Kasumi-1 (cell line): ENCODE measurements at regions not wholly inside any gene's neighbourhood (a gene's known extent, or its start where the extent isn't known, plus 50 kb on each side); places are given as distances from the start of the nearest gene placed in this dataset.
"Not testable (repeated sequence)": the region's sequence is repeated elsewhere in the genome, so short reads cannot be mapped to it uniquely, and the experiment has no call there.

Source experiments
- DNase-seq, 2 experiments: peaks; one replicate each; lab custom pipeline; 2025; lab: John Stamatoyannopoulos, UW

GRCh38 chr11:69219991-69220390 is 64.3 kb downstream of the SMIM38 start:
- DNase-seq: no peak

- no peak for DNase-seq
Observed at GRCh38 chr11:69220561-69221051, 64.9 kb downstream of the SMIM38 start.

GRCh38 chr11:69221086-69221485 is 65.4 kb downstream of the SMIM38 start:
- no peak for DNase-seq

- not testable (repeated sequence) for DNase-seq
Observed at GRCh38 chr11:69221636-69222035, 65.9 kb downstream of the SMIM38 start.

- DNase-seq: no peak
Observed at GRCh38 chr11:69227271-69227670, 66.7 kb upstream of the MYEOV start.

- DNase-seq: no peak
Observed at GRCh38 chr11:69229511-69229910, 64.4 kb upstream of the MYEOV start.

- no peak for DNase-seq
Observed at GRCh38 chr11:69230856-69231425, 63.0 kb upstream of the MYEOV start.

- no peak for DNase-seq
Observed at GRCh38 chr11:69231466-69232018, 62.4 kb upstream of the MYEOV start.

- DNase-seq: no peak
Observed at GRCh38 chr11:69232821-69233743, 60.9 kb upstream of the MYEOV start.

GRCh38 chr11:69233744-69234570 is 60.0 kb upstream of the MYEOV start:
- no peak for DNase-seq

- DNase-seq: no peak
Observed at GRCh38 chr11:69234740-69235710, 58.9 kb upstream of the MYEOV start.

- no peak for DNase-seq
Observed at GRCh38 chr11:69238573-69239351, 55.2 kb upstream of the MYEOV start.

GRCh38 chr11:69239641-69240040 is 54.3 kb upstream of the MYEOV start:
- DNase-seq: no peak

- DNase-seq: peak in 1 of 2 experiments; percentile 16
Observed at GRCh38 chr11:69240332-69241074, 53.5 kb upstream of the MYEOV start.

- DNase-seq: no peak
Observed at GRCh38 chr11:69241075-69241740, 52.7 kb upstream of the MYEOV start.

- DNase-seq: no peak
Observed at GRCh38 chr11:69241844-69242243, 52.1 kb upstream of the MYEOV start.

GRCh38 chr11:69242266-69242920 is 51.6 kb upstream of the MYEOV start:
- DNase-seq: peak; percentile 51 to 63

- DNase-seq: no peak
Observed at GRCh38 chr11:69243496-69244200, 50.3 kb upstream of the MYEOV start.
